Esophagus (tissue), 2 donors: ENCODE measurements at regions not wholly inside any gene's neighbourhood (a gene's known extent, or its start where the extent isn't known, plus 50 kb on each side); places are given as distances from the start of the nearest gene placed in this dataset.
A peak's percentile ranks its signal among the peaks of the same experiment; 100 is the strongest.

Experiments
- H3K27ac ChIP-seq, 2 donors: one replicate each; pipeline ENCODE4 v1.5.1; 2013; ENCODE audit warnings: low read depth in 2 of 2, mild to moderate bottlenecking in 2 of 2, inconsistent platforms in 1 of 2, low read length in 1 of 2, moderate library complexity in 1 of 2
- H3K27me3 ChIP-seq, 2 donors: one replicate each; pipeline ENCODE4 v1.6.1; 2013; ENCODE audit warnings: low read length in 2 of 2, control low read depth in 1 of 2, mild to moderate bottlenecking in 1 of 2; ENCODE audit not compliant: insufficient read depth in 2 of 2, control insufficient read depth in 1 of 2
- H3K36me3 ChIP-seq, 2 donors: one replicate each; pipeline ENCODE4 v1.6.1; 2013; ENCODE audit warnings: low read length in 1 of 2; ENCODE audit not compliant: control insufficient read depth in 2 of 2, insufficient read depth in 2 of 2
- H3K4me1 ChIP-seq, 2 donors: one replicate each; pipeline ENCODE4 v1.6.1; 2013; ENCODE audit warnings: low read length in 1 of 2; ENCODE audit not compliant: control insufficient read depth in 2 of 2, insufficient read depth in 2 of 2
- H3K4me3 ChIP-seq, 2 donors: one replicate each; pipeline ENCODE4 v1.5.1; 2013; ENCODE audit warnings: low read length in 2 of 2, mild to moderate bottlenecking in 2 of 2, low read depth in 1 of 2, moderate library complexity in 1 of 2
- H3K9me3 ChIP-seq, 2 donors: one replicate each; pipeline ENCODE4 v1.6.1; 2013; ENCODE audit warnings: mild to moderate bottlenecking in 2 of 2, low read depth in 1 of 2, low read length in 1 of 2, moderate library complexity in 1 of 2; ENCODE audit not compliant: control insufficient read depth in 2 of 2, insufficient read depth in 1 of 2
- WGBS, 2 donors: extraction: QIAGEN DNeasy Blood & Tissue Kit; methylation state at CpG; one replicate each; pipeline ENCODE4 v1.1.7; 2013; 5-methylcytosine and 5-hydroxymethylcytosine counted together
- donor health status: healthy with polysubstance abuse.
- donor health status: Bipolar disorder and iron deficiency.

DNA sequence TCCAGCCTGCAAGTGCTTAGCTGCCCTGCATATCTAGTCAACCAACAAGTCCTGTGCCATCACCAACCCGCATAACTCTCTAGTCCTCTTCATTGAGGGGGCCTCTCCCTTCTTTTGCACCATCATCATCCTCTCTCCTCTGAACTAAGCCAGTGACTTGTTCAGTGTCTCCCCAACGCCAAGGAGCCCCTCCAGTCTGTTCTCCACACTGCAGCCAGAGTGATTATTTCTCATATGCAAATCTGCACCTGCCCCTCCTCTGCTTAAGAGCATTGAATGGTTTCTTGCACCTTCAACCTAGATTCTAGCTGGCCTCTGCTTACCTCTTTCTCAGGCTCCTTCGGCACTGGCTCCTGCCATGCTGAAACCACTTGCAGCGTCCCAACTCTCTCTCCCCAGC, 141.8 kb downstream of the FAM161A start:
- no peak overlapping the region for H3K27ac ChIP-seq
- H3K4me1 ChIP-seq: no peaks in the 10 kb centered on the region
- no peaks in the 10 kb centered on the region for H3K9me3 ChIP-seq
- H3K36me3 ChIP-seq: no peaks in the 10 kb centered on the region
- WGBS, 2 donors: 82 to 84% methylated on average over 4 of the region's 4 CpGs
- H3K4me3 ChIP-seq: no peak overlapping the region
- no peaks in the 10 kb centered on the region for H3K27me3 ChIP-seq

DNA sequence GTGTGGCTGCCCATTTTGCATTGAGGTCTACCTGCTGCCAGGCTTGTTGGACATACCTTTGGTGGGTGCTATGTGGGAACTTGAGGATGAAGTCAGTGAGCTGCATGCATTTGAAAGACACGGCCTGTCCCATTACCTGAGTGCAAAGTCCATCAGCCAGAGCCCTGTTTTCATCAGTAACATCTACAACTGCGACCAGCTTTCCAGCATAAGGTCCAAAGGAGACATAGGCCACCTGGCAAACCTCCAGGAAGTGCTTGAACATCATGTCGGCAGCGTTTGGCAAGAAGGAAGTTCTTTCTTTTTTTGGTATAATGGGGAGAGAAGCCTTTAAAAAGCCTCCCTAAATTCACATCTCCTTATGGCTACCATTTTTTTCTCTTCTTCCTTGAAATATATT, 143.1 kb downstream of the FAM161A start:
- Histone ChIP-seq H3K9me3 (no peaks in the 10 kb centered on the region), H3K4me3 (no peak overlapping the region), H3K4me1 (no peaks in the 10 kb centered on the region), H3K36me3 (no peaks in the 10 kb centered on the region), H3K27me3 (no peaks in the 10 kb centered on the region), H3K27ac (no peak overlapping the region)
- 50 to 69% methylated on average over 4 of the region's 4 CpGs for WGBS, 2 donors

DNA sequence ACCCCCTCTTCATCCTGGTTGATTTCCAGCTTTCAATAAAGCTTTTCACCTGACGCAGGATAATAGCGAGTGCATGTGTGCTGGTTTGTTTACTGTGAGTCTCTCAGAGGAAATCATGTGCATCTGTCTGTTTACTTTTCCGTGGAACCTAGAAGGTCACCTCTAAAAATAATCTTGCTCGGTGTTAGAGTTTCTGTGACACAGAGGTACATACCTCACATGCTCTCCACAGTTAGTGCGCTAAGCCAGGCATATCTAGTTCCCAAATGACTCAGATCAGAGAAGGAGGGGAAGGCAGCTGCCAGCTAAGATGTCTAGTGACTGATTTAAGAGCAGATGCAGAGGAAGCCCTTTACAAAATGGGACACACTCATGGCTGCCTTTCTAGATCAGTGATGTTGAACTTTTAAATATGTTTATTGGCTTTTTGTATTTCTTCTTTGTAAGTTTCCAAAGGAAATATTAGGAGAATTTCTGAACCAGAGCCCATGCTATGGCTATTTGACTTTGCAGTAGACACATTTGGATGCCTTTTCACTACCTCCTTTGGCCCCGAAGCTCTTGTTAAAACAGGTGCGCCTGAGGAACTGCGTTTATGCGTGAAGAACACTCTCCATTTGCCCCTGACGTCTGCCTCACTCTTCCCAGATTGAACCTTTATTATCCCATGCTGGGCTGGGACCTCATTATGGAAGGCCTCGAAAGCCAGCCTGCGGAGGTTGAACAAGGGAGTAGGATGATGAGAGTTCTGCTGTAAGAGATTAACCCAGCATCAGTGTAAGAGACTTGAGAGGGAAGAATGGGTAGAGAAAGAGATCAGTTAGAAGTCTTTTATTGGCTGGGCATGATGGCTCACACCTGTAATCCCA, 145.6 kb downstream of the FAM161A start:
- no peaks in the 10 kb centered on the region for H3K4me1 ChIP-seq
- H3K27me3 ChIP-seq: no peaks in the 10 kb centered on the region
- H3K27ac ChIP-seq: no peak overlapping the region
- WGBS, 2 donors: 62 to 67% methylated on average over 12 of the region's 12 CpGs
- H3K4me3 ChIP-seq: no peak overlapping the region
- H3K36me3 ChIP-seq: no peaks in the 10 kb centered on the region
- no peaks in the 10 kb centered on the region for H3K9me3 ChIP-seq

DNA sequence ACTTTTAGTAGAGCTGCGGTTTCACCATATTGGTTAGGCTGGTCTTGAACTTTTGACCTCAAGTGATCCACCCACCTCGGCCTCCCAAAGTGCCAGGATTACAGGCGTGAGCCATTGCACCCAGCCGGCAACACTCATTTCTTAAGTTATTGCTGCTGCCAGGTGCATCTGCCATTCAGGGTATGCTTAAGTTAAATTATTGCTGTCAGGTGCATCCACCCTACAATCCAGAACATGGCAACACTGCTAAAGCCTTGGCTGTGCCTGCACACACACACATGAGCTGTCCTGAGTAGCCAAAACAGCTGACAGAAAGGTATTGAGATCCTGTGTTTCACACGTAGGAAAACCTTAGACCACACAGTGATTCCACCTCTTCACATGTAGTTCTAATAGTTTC, 148.2 kb downstream of the FAM161A start:
- Histone ChIP-seq H3K9me3 (no peaks in the 10 kb centered on the region), H3K27me3 (no peaks in the 10 kb centered on the region), H3K27ac (no peak overlapping the region), H3K4me1 (no peaks in the 10 kb centered on the region), H3K4me3 (no peak overlapping the region), H3K36me3 (no peaks in the 10 kb centered on the region)
- WGBS, 2 donors: 64 to 77% methylated on average over 5 of the region's 5 CpGs

DNA sequence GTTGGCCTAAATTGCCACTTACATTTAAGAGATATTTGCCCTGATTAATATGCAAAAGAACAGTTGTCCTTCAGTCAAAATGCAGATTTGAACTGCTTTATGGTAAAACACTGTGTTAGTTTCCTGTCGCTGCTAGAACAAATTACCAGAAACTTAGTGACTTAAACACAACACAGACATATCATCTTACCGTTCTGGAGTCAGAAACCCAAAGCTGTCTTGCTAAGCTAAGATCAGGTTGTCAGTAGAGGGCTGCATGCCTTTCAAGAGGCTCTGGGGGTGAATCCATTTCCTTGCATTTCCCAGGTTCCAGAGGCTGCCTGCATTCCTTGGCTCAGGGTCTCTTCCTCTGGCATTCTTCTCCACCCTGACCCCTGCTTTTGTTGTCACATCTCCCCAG, 149.5 kb downstream of the FAM161A start:
- H3K4me1 ChIP-seq: no peaks in the 10 kb centered on the region
- H3K36me3 ChIP-seq: no peaks in the 10 kb centered on the region
- H3K27ac ChIP-seq: no peak overlapping the region
- H3K9me3 ChIP-seq: no peaks in the 10 kb centered on the region
- no peak overlapping the region for H3K4me3 ChIP-seq
- WGBS, 2 donors: 74 to 85% methylated on average over 2 of the region's 2 CpGs
- no peaks in the 10 kb centered on the region for H3K27me3 ChIP-seq

DNA sequence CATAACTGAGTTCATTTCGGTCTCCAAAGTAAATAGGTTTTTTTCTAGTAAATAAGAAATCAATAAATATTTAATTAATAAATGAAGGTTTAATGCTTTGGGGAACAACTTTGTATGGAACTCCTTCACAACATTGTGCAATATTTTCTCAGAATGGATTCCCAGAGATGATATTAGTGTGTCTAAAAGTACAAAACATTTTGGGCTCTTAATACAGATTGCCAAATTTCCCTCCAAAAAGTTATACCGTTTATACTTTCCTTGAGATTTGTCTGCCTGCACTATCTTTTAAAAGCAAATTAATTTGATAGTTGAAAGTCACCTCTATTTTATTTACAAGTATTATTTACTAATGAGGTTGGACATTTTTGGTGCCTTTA, 151.8 kb downstream of the FAM161A start:
- no peak overlapping the region for H3K4me3 ChIP-seq
- no peaks in the 10 kb centered on the region for H3K27me3 ChIP-seq
- no peaks in the 10 kb centered on the region for H3K36me3 ChIP-seq
- no peaks in the 10 kb centered on the region for H3K9me3 ChIP-seq
- WGBS, 2 donors: 54 to 61% methylated on average over 2 of the region's 2 CpGs
- no peaks in the 10 kb centered on the region for H3K4me1 ChIP-seq
- H3K27ac ChIP-seq: no peak overlapping the region

DNA sequence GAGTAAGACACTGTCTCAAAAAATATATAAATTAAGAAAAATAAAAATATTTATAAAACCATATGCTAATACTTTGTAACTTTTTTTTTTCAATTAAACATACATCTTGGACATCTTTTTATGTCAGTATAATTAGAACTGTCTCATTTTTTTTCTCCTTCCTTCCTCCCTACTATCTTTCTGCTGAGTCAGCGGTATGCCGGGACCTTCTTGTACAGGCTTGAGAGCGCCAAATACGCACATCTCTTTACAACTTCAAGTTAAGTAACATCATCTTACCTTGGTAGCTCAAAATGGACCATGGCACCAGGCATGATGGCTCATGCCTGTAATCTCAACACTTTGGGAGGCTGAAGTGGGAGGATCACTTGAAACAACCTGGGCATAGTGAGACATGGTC, 153.4 kb downstream of the FAM161A start:
- WGBS, 2 donors: 85 to 87% methylated on average over 4 of the region's 4 CpGs
- Histone ChIP-seq H3K4me1 (no peaks in the 10 kb centered on the region), H3K9me3 (no peaks in the 10 kb centered on the region), H3K27ac (no peak overlapping the region), H3K4me3 (no peak overlapping the region), H3K27me3 (no peaks in the 10 kb centered on the region), H3K36me3 (no peaks in the 10 kb centered on the region)

DNA sequence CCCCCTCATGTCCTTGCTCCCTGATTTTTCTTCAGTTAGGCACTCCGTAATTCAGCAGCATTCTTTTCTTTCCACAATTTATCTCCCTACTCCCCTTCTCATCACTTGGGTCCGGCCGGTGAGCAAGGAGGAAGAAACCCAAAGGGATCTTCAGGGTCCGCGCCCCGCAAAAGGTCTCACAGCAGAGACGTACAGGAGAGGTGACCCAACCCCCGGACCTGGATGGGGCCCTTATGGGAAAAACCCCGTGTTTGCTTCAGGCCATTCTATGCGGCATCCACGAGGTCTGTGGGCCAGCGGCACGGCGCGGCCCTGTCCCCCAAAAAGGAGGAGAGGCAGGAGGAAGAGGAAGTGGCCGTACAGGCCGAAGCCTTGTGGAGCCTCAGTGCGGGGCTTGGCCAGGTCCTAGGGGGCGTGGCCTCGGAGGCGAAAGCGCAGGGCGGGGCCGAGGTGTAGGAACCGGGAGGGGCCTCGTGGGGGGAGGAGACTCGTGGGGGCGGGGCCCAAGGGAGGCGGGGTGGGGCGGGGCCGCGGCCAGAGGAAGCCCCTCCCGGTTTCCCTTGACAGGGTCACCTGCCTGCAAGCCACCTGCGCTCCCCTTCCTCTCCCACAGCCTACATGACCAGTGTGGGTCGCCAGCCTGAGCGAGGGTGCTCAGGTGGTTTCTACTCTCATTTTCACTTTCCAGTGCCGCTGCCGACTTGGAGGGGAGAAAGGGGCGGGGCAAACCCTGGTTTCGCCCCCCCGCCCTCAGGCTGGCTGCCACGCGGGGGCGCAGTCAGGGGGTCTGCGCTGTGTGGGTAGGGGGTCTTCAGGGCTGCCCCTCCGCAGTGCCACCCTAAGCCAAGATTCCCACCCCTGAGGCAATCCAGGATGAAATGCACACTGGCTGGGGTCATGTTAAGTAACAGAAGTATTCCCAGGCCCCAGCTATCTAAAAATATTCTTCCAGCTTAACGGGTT, 156.4 kb upstream of the XPO1 start:
- 4 to 8% methylated on average over 35 to 47 of the region's 47 CpGs for WGBS, 2 donors
- Histone ChIP-seq H3K4me1 (no peaks in the 10 kb centered on the region), H3K27ac (peak overlapping the region; percentile 82 to 83), H3K9me3 (no peaks in the 10 kb centered on the region), H3K4me3 (peak overlapping the region; percentile 74 to 88), H3K27me3 (no peaks in the 10 kb centered on the region), H3K36me3 (no peaks in the 10 kb centered on the region)

DNA sequence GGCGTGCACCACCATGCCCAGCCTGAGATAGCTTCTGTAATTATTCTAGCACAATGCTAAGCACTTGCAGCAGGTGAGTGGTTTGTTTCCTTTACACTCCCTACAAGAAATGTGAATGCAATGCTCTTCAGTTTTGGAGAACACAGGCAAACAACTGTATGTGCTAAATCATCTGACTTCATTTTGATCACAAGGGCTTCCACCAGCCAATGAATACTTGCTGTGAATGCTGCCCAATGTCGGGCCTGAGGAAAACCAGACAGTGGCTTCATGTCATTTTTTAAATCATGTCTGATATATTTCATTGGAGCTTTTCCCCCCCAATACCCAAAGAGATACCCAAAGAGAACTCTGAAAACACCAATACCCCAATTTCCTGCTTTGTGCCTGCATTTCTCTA, 155.6 kb upstream of the XPO1 start:
- H3K27me3 ChIP-seq: no peaks in the 10 kb centered on the region
- H3K27ac ChIP-seq: peak overlapping the region in 1 of 2 donors; percentile 4
- no peaks in the 10 kb centered on the region for H3K36me3 ChIP-seq
- no peaks in the 10 kb centered on the region for H3K4me1 ChIP-seq
- H3K9me3 ChIP-seq: no peaks in the 10 kb centered on the region
- 85 to 94% methylated on average over 2 of the region's 2 CpGs for WGBS, 2 donors
- H3K4me3 ChIP-seq: no peak overlapping the region
